HCT116 (cell line): ENCODE measurements at regions not wholly inside any gene's neighbourhood (a gene's known extent, or its start where the extent isn't known, plus 50 kb on each side); places are given as distances from the start of the nearest gene placed in this dataset.

ENCODE experiments used
- EZH2 ChIP-seq: fragments of 200-600 bp; sonication (generic); IDR thresholded peaks from 2 replicates; pipeline ENCODE4 v1.6.1; 2017; ENCODE audit warnings: antibody characterized with exemption, mixed run types
- TF ChIP-seq, protein P1 (sequence below), 3 experiments: fragments of 200-600 bp in 1 of 3; sonication (generic) in 1 of 3; IDR thresholded peaks in 2 of 3; conservative IDR thresholded peaks in 1 of 3; 2 replicates each; pipeline ENCODE4 v1.5.1; 2012 to 2017; ENCODE audit warnings: low read depth in 2 of 3, low read length in 2 of 3, antibody characterized with exemption in 1 of 3, borderline replicate concordance in 1 of 3, control low read depth in 1 of 3, mild to moderate bottlenecking in 1 of 3, mixed read lengths in 1 of 3, mixed run types in 1 of 3, moderate library complexity in 1 of 3; ENCODE audit not compliant: insufficient read depth in 1 of 3
- TF ChIP-seq, protein P2 (sequence below): IDR thresholded peaks from 2 replicates; pipeline ENCODE4 v1.6.1; 2012

DNA sequence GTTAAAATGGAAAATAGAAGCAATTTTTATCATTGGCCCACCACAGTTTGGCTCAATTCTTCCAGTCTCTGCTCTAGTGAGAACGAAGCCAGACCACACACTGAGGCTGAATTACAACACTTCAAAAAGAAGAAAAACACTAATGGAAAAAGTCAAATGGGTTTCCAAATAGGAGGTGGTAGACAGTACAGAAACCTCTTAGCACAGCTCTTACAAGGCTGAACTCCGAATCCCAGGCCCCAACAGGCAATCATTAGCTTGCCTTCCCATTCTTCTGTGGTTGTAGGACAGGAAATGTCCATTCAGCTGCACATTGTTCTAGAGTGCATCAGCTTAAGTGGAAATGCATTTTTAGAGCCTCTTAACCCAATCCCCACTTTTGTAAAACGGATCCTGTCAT, 115.1 kb upstream of the MEOX2 start:
- no peak for TF ChIP-seq EZH2
- TF ChIP-seq, protein P1, sequence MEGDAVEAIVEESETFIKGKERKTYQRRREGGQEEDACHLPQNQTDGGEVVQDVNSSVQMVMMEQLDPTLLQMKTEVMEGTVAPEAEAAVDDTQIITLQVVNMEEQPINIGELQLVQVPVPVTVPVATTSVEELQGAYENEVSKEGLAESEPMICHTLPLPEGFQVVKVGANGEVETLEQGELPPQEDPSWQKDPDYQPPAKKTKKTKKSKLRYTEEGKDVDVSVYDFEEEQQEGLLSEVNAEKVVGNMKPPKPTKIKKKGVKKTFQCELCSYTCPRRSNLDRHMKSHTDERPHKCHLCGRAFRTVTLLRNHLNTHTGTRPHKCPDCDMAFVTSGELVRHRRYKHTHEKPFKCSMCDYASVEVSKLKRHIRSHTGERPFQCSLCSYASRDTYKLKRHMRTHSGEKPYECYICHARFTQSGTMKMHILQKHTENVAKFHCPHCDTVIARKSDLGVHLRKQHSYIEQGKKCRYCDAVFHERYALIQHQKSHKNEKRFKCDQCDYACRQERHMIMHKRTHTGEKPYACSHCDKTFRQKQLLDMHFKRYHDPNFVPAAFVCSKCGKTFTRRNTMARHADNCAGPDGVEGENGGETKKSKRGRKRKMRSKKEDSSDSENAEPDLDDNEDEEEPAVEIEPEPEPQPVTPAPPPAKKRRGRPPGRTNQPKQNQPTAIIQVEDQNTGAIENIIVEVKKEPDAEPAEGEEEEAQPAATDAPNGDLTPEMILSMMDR (IDR thresholded peaks at IDR 0.05 in 2 of 3, conservative IDR thresholded peaks at IDR 0.05 in 1 of 3; ENCODE audit: borderline replicate concordance in 1 of 3, insufficient read depth in 1 of 3, low read depth in 2 of 3, low read length in 2 of 3): no peak
- TF ChIP-seq, protein P2, sequence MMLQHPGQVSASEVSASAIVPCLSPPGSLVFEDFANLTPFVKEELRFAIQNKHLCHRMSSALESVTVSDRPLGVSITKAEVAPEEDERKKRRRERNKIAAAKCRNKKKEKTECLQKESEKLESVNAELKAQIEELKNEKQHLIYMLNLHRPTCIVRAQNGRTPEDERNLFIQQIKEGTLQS: no peak
